ENCODE measurements at regions not wholly inside any gene's neighbourhood (a gene's known extent, or its start where the extent isn't known, plus 50 kb on each side); places are given as distances from the start of the nearest gene placed in this dataset.

DNA sequence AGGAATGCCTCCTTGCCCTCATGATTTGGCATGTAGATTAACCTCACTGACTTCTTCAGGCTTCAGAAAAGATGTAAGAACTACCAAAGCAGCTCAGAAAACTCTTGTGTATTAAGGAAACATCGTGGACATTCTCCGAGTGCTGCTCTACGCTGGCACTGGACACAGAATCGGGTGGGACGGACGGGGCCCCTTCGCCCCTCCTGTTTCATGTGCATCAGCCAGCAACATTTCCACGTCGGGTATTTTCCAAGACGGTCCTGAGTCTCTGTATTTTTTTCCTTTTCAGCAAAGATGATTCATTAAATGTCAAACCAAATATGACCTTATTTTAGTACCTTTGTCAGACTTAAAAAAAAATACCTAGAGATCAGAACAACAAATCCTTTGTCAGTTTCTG is 583.6 kb downstream of the CCDC171 start:
- TF ChIP-seq HDGF (IDR thresholded peaks at IDR 0.05; ENCODE audit: borderline replicate concordance) (no peak), TARDBP (IDR thresholded peaks at IDR 0.05) (no peak), SUZ12 (IDR thresholded peaks at IDR 0.05) (no peak), SP1 (IDR thresholded peaks at IDR 0.05) (no peak), FOXM1 (IDR thresholded peaks at IDR 0.05; ENCODE audit: borderline replicate concordance) (no peak), ELF4 (IDR thresholded peaks at IDR 0.05) (no peak), NFRKB (IDR thresholded peaks at IDR 0.05) (no peak), FOXA1 (IDR thresholded peaks at IDR 0.05) (no peak), ARNT (IDR thresholded peaks at IDR 0.05) (no peak), ZNF384 (IDR thresholded peaks at IDR 0.05) (no peak), BHLHE40 (IDR thresholded peaks at IDR 0.05; ENCODE audit: borderline replicate concordance) (no peak), L3MBTL2 (conservative IDR thresholded peaks at IDR 0.05) (no peak), LEF1 (IDR thresholded peaks at IDR 0.05; ENCODE audit: borderline replicate concordance) (no peak)
- TF ChIP-seq, protein P1, sequence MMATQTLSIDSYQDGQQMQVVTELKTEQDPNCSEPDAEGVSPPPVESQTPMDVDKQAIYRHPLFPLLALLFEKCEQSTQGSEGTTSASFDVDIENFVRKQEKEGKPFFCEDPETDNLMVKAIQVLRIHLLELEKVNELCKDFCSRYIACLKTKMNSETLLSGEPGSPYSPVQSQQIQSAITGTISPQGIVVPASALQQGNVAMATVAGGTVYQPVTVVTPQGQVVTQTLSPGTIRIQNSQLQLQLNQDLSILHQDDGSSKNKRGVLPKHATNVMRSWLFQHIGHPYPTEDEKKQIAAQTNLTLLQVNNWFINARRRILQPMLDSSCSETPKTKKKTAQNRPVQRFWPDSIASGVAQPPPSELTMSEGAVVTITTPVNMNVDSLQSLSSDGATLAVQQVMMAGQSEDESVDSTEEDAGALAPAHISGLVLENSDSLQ (IDR thresholded peaks at IDR 0.05) = no peak
